HuH-7 (cell line): ENCODE measurements at regions not wholly inside any gene's neighbourhood (a gene's known extent, or its start where the extent isn't known, plus 50 kb on each side); places are given as distances from the start of the nearest gene placed in this dataset.

ENCODE experiments used
- DNase-seq: peaks from one replicate; pipeline ENCODE4 v3.0.0; 2011; ENCODE audit warnings: low spot score

GRCh38 chr12:103181366-103182152 is 224.1 kb downstream of the ASCL1 start:
- no peak for DNase-seq

GRCh38 chr12:103182299-103182698 is 224.8 kb downstream of the ASCL1 start:
- no peak for DNase-seq

- no peak for DNase-seq
These were observed 239.0 kb downstream of the ASCL1 start for GRCh38 chr12:103196467-103196866.

- DNase-seq, result no peak
These were observed 240.4 kb downstream of the ASCL1 start for GRCh38 chr12:103197725-103198388.

- no peak for DNase-seq
These were observed 241.0 kb downstream of the ASCL1 start for GRCh38 chr12:103198499-103198898.

GRCh38 chr12:103205906-103206305 is 248.4 kb downstream of the ASCL1 start:
- no peak for DNase-seq

GRCh38 chr12:103207936-103208335 is 250.5 kb downstream of the ASCL1 start:
- no peak for DNase-seq

GRCh38 chr12:103241184-103241583 is 254.6 kb downstream of the C12orf42 start:
- no peak for DNase-seq

GRCh38 chr12:103244596-103244995 is 251.2 kb downstream of the C12orf42 start:
- no peak for DNase-seq

GRCh38 chr12:103247531-103247930 is 248.2 kb downstream of the C12orf42 start:
- no peak for DNase-seq

GRCh38 chr12:103249607-103250006 is 246.2 kb downstream of the C12orf42 start:
- no peak for DNase-seq

- DNase-seq, result no peak
These were observed 245.3 kb downstream of the C12orf42 start for GRCh38 chr12:103250487-103250886.
